NOMO-1 treated with dmso at 0.1 percent for 144 hours (cell line): ENCODE measurements at regions not wholly inside any gene's neighbourhood (a gene's known extent, or its start where the extent isn't known, plus 50 kb on each side); places are given as distances from the start of the nearest gene placed in this dataset.
"Not testable (repeated sequence)": the region's sequence is repeated elsewhere in the genome, so short reads cannot be mapped to it uniquely, and the experiment has no call there.

Source experiments
- DNase-seq: peaks from one replicate; lab custom pipeline; 2025; ENCODE audit not compliant: unreplicated experiment; lab: John Stamatoyannopoulos, UW

DNA sequence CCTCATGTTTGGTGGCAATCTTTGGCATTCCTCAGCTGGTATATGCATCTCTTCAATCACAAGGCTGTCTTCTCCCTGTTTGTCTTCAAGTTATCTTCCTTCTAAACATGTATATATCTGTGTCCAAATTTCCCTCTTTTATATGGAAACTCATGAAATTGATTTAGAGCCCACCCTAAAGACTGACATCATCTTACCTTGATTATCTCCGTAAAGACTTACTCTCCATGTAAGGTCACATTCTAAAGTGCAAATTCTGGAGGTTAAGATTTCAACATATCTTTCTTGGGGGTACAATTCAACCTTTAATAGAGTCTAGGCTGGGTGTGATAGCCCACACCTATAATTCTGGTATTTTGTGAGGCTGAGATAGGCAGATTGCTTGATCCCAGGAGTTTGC lies 215.8 kb upstream of the LRRC4C start:
- no peak for DNase-seq

GRCh38 chr11:41713030-41713429 lies 253.6 kb upstream of the LRRC4C start:
- no peak for DNase-seq

- no peak for DNase-seq
These were observed 254.6 kb upstream of the LRRC4C start for GRCh38 chr11:41714101-41714500.

DNA sequence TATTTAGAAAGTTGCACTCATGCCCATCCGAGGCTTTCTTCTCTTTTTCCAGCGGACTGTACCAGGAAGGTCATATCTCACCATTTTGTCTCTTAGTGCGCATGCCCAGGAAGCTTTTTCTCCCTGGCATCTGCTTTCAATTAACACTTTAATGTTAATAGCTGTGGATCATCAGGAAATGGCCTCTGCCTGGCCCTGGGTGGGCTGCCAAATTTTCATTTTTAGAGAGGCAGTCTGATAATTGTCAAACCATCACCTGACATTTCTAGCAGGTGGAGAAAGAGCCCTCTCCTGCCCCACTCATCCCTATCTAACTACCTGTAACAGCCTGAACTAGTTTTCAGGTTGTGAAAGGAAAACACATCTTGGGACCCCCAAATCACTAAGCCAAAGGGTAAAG lies 257.4 kb upstream of the LRRC4C start:
- no peak for DNase-seq

GRCh38 chr11:41720761-41721160 lies 261.3 kb upstream of the LRRC4C start:
- no peak for DNase-seq

DNA sequence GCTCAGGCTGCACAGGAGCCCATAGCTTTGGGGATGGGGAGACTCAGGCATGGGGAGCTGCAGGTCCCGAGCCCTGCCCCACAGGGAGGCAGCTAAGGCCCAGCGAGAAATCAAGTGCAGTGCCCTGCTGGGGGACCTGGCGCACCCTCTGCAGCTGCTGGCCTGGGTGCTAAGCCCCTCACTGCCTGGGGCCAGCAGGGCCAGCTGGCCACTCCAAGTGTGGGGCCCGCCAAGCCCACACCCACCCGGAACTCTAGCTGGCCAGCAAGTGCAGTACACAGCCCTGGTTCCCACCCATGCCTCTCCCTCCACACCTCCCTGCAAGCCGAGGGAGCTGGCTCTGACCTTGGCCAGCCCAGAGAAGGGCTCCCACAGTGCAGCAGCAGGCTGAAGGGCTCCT lies 268.7 kb upstream of the LRRC4C start:
- DNase-seq: not testable (repeated sequence)

GRCh38 chr11:41775296-41775695 lies 315.8 kb upstream of the LRRC4C start:
- DNase-seq: no peak

DNA sequence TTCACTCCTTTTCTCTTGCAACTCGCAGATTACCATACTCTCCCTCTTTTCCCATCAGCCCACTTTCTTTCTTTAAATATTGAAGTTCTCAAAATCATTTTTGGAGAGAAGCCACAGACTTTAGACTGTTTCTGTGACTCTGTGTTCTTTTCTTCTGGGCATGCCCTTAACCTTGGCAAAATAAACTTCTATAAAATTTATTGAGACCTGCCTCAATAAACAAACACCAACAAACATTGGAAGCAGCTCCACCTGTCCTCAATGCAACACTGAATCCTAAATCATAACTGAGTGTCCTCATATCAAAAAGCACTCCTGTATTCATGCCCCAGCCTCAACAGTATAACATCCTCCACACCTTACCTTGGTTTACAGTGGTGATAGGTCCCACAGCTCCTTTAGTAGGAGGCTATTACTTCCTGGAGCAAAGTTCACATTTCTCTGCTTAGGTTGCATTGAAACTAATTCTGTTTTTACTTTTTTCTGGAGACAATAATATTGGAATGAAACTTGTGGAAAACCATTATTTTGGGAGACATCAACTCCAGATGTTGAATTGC lies 320.0 kb upstream of the LRRC4C start:
- no peak for DNase-seq

GRCh38 chr11:41781441-41781840 lies 322.0 kb upstream of the LRRC4C start:
- no peak for DNase-seq

GRCh38 chr11:41784513-41785335 lies 325.3 kb upstream of the LRRC4C start:
- DNase-seq: no peak

DNA sequence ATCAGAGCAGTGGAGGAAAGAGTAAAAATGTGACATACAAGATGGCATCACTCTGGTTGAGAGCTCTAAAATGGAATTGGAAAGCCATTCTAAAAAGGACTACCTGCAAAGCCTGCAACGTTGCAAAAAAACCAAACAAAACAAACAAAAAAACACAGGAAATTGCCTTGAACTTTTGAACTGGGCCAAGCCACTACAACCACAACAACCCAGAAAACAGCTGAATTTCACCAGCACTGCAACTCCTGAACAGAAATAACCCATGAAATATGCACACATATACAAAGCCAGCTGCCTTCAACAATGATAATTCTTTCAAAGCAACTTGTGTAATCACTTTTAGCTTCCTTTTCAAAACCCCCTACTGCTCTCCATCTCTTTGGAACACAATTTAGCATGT lies 326.6 kb upstream of the LRRC4C start:
- DNase-seq: no peak

DNA sequence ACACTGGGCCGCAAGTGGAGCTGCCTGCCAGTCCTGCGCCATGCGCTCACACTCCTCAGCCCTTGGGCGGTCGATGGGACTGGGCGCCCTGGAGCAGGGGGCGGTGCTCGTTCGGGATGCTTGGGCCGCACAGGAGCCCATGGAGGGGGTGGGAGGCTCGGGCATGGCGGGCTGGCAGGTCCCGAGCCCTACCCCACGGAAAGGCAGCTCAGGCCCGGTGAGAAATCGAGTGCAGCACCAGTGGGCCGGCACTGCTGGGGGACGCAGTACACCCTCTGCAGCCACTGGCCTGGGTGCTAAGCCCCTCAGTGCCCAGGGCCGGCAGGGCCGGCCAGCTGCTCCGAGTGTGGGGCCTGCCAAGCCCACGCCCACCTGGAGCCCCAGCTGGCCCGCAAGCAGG lies 328.7 kb upstream of the LRRC4C start:
- no peak for DNase-seq

GRCh38 chr11:41789376-41789775 lies 329.9 kb upstream of the LRRC4C start:
- DNase-seq: no peak

DNA sequence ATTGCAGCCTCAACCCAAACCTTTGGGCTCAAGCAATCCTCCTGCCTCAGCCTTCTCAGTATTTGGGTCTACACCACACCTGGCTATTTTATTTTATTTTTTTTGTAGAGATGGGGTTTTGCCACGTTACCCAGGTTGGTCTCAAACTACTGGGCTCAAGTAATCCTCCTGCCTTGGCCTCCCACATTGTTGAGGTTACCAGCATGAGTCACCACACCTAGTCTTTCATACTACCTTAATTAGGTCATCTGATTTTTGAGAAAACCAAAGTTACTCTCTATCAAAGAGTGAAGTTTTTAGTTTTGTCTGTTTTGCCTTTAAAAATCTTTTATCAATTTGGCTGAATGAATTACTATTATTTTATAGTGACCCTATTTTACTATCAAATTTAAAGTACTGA lies 335.6 kb upstream of the LRRC4C start:
- DNase-seq: no peak

DNA sequence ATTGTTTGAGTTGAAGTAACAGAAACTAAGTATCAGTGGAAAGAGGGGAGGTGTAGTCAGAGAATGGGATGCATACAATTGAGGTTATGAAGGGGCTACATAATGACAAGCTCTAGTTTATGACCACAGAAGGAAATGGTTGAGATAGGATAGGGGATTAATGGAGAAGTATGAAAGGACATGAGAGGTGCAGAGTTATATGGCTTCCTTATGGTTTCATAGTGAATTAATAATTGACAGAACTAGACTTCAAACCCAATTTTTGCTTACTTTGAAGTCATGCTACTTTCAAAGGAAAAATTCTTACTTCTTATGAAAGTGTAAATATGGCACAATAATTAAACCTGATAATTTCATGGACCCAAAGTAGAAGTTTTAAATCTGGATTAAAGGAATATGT lies 340.3 kb upstream of the LRRC4C start:
- no peak for DNase-seq

DNA sequence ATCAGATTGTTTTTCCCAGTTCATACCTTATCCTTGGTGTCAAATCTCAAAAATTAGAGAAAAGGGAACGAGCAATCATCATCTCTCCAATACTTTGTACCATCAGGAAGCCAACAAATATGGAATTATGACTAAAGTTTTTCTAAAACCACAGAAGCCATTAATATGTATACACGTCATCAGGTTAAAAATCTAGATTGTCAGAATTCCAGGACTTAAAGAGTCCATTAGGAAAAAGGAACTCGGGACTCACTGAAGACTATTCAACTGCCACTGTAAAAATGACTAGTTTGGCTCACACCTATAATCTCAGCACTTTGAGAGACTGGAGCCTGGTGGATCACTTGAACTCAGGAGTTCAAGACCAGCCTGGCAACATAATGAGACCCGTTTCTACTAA lies 344.4 kb upstream of the LRRC4C start:
- DNase-seq: no peak

DNA sequence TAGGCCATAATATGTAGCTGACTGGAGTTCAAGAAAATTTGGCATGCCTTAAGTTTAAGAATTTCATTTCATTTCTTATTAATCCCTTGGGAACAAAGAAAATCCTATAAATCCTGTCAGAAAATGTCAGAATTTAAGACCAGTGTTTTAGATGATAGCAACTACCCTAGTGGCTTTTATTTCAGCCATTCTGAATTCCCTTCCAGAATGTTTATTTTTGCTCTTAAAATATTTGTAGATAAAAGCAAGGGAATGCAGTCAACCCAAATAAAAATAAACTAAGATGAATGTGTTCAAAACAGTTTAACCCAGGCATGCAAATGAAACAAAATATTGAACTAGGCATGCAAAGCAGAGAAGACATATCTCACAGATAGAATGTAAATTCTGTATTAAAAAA lies 356.9 kb upstream of the LRRC4C start:
- DNase-seq: no peak

DNA sequence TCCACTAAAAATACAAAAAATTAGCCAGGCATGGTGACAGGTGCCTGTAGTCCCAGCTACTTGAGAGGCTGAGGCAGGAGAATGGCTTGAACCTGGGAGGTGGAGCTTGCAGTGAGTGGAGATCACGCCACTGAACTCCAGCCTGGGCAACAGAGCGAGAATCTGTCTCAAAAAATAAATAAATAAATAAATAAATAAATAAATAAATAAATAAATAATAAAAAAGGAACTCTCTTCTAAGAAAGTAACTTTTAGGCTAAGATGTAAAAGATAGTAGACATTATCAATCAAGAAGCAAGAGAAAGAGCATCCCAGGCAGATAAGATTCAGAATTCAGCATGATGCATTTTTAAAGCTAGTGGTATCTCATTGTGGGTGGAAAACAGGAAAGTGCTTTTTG lies 364.8 kb upstream of the LRRC4C start:
- DNase-seq: not testable (repeated sequence)

DNA sequence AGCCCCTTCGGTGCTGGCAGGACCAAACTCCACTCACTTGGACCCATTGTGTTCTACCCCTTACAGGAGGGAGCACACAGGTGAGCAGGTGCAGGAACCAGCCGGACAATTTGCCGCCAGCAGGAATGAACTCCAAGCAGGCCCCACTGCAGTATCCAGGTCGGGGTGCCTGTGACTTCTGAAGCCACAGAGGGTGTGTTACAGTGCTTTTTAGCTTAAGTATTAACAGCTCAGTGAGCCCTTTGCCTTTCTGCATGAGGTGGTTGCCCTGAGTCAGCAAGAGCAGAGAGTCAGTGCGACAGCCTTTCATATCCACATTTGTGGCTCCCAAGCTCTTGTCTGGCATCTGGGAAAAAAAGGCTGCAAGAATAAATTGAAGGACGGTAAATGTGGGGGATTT lies 366.6 kb upstream of the LRRC4C start:
- DNase-seq: no peak

DNA sequence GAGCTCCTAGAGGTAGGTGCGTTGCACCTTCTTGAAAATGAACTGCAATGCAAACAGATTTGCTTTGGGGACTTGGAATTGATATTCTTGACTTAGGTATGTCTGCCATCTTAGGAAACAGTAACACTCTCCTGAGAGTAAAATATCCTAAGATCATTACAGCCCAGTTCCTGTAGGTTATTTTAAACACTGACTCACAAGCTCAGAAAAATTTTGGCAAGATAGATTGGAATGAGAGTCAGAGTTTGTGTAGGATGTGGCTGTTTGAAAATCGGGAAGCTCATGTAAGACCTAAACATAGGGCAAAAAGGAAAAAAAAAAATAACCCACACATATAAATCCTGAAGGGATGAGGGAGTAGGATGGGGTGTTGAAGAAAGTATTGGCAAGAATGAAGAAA lies 377.0 kb upstream of the LRRC4C start:
- DNase-seq: no peak

DNA sequence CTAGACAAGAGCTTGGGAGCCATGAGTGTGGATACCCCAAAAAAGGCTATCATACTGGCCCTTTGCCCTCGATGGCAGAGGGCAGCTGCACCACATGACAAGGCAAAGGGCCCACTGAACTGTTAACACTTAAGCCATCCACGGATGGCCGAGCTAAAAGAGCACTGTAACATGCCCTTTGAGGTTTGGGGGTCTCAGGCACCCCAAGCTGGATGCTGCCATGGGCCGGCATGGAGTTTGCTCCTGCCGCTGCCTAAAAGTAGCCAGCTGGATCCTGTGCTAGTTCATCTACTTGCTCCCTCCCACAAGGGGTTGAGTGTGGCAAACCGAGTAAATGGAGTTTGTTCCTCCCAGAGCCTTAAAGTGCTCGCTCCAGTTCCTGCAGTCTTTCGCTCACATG lies 383.2 kb upstream of the LRRC4C start:
- DNase-seq: no peak

- DNase-seq: no peak
These were observed 385.6 kb upstream of the LRRC4C start for GRCh38 chr11:41845066-41845465.

GRCh38 chr11:41848349-41848748 lies 388.9 kb upstream of the LRRC4C start:
- DNase-seq: no peak
